IMR-90 (cell line): ENCODE measurements at regions not wholly inside any gene's neighbourhood (a gene's known extent, or its start where the extent isn't known, plus 50 kb on each side); places are given as distances from the start of the nearest gene placed in this dataset.

Experiments used
- CEBPB ChIP-seq: IDR thresholded peaks from 2 replicates; pipeline ENCODE4 v1.6.1; 2012; ENCODE audit warnings: low read depth, low read length, improper control_type of control experiment
- CTCF ChIP-seq: conservative IDR thresholded peaks from 2 replicates; pipeline ENCODE4 v1.5.1; 2012; ENCODE audit warnings: mild to moderate bottlenecking, low read depth, low read length, improper control_type of control experiment
- MAFK ChIP-seq: IDR thresholded peaks from 2 replicates; pipeline ENCODE4 v1.6.1; 2012; ENCODE audit warnings: low read depth, low read length, improper control_type of control experiment
- MAZ ChIP-seq: IDR thresholded peaks from 2 replicates; pipeline ENCODE4 v1.6.1; 2012; ENCODE audit warnings: low read depth, mild to moderate bottlenecking, low read length, improper control_type of control experiment, moderate library complexity, borderline replicate concordance
- POLR2A ChIP-seq: IDR thresholded peaks from 2 replicates; pipeline ENCODE4 v1.6.1; 2012; ENCODE audit warnings: mild to moderate bottlenecking, low read depth, low read length
- RFX5 ChIP-seq: IDR thresholded peaks from 2 replicates; pipeline ENCODE4 v1.8.0; 2012; ENCODE audit warnings: low read depth, mild to moderate bottlenecking, low read length, moderate library complexity
- SMC3 ChIP-seq: fragments of 150-350 bp; IDR thresholded peaks from 2 replicates; pipeline ENCODE4 v1.6.1; 2016; ENCODE audit warnings: low read depth, mild to moderate bottlenecking, antibody characterized with exemption, low read length, moderate library complexity

GRCh38 chr16:63539276-63539675, 1503.0 kb upstream of the CDH8 start:
- TF ChIP-seq MAFK (no peak), CTCF (no peak), POLR2A (no peak), CEBPB (no peak), RFX5 (no peak), MAZ (no peak), SMC3 (no peak)
